ENCODE measurements at regions not wholly inside any gene's neighbourhood (a gene's known extent, or its start where the extent isn't known, plus 50 kb on each side); places are given as distances from the start of the nearest gene placed in this dataset.

- no peaks in the 10 kb centered on the region for H3K36me3 ChIP-seq
- H3K27ac ChIP-seq: no peak overlapping the region
- H3K27me3 ChIP-seq: no peaks in the 10 kb centered on the region
- H3K4me1 ChIP-seq (ENCODE audit: control insufficient read depth in 1 of 2, insufficient read depth in 1 of 2, low read depth in 1 of 2, low read length in 1 of 2): no peaks in the 10 kb centered on the region
- no peaks in the 10 kb centered on the region for H3K9me3 ChIP-seq
- TF ChIP-seq, protein P1, sequence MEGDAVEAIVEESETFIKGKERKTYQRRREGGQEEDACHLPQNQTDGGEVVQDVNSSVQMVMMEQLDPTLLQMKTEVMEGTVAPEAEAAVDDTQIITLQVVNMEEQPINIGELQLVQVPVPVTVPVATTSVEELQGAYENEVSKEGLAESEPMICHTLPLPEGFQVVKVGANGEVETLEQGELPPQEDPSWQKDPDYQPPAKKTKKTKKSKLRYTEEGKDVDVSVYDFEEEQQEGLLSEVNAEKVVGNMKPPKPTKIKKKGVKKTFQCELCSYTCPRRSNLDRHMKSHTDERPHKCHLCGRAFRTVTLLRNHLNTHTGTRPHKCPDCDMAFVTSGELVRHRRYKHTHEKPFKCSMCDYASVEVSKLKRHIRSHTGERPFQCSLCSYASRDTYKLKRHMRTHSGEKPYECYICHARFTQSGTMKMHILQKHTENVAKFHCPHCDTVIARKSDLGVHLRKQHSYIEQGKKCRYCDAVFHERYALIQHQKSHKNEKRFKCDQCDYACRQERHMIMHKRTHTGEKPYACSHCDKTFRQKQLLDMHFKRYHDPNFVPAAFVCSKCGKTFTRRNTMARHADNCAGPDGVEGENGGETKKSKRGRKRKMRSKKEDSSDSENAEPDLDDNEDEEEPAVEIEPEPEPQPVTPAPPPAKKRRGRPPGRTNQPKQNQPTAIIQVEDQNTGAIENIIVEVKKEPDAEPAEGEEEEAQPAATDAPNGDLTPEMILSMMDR (IDR thresholded peaks at IDR 0.05): no peak
- no peak overlapping the region for H3K4me3 ChIP-seq (ENCODE audit: low read depth in 1 of 2, low read length in 1 of 2)
Observed at GRCh38 chr3:64977308-64978100, 289.7 kb upstream of the ADAMTS9 start.

DNA sequence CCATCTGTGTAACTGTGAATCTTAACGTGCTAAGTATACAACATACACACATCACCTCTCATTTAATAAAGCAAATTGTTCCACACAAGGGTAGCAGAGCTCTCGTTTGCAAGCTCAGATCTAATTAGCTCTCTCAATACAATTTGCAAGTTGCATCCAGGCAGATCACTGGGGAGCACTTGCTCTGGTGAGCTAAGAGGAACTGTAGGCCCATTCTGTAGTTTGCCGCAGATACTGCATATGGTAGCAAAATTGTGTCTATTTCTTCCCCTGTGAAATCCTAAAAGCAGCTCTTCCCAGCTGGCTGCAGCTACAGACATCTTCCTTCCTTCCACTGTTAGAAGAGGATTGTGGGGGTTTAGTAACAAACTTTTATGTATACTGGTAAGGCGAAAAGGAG, 288.7 kb upstream of the ADAMTS9 start:
- H3K36me3 ChIP-seq: no peaks in the 10 kb centered on the region
- H3K4me1 ChIP-seq (ENCODE audit: control insufficient read depth in 1 of 2, insufficient read depth in 1 of 2, low read depth in 1 of 2, low read length in 1 of 2): no peaks in the 10 kb centered on the region
- no peak overlapping the region for H3K27ac ChIP-seq
- no peaks in the 10 kb centered on the region for H3K9me3 ChIP-seq
- no peaks in the 10 kb centered on the region for H3K27me3 ChIP-seq
- H3K4me3 ChIP-seq (ENCODE audit: low read depth in 1 of 2, low read length in 1 of 2): no peak overlapping the region
- TF ChIP-seq, protein P1 (IDR thresholded peaks at IDR 0.05): no peak

DNA sequence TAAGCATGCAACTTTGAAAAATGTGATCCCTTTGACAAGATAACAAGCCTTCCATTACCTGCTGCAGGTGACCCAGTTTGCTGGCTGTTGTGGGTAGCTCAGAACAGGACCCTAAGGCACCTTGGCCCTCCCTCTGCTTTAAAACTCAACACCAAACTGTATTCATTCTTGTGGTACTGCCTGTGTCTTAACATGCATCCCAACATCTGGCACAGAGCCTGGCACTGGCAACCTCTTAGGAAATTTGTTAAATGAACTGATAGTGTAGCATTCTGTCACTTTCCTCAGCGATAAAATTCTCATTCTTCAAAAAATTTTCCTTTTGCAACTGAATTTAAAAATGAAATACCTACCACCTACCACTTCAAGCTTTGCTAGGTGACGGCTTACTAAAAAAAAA, 287.3 kb upstream of the ADAMTS9 start:
- no peak overlapping the region for H3K4me3 ChIP-seq (ENCODE audit: low read depth in 1 of 2, low read length in 1 of 2)
- TF ChIP-seq, protein P1 (IDR thresholded peaks at IDR 0.05): no peak
- no peaks in the 10 kb centered on the region for H3K36me3 ChIP-seq
- H3K27me3 ChIP-seq: no peaks in the 10 kb centered on the region
- no peaks in the 10 kb centered on the region for H3K9me3 ChIP-seq
- H3K4me1 ChIP-seq (ENCODE audit: control insufficient read depth in 1 of 2, insufficient read depth in 1 of 2, low read depth in 1 of 2, low read length in 1 of 2): no peaks in the 10 kb centered on the region
- H3K27ac ChIP-seq: no peak overlapping the region

DNA sequence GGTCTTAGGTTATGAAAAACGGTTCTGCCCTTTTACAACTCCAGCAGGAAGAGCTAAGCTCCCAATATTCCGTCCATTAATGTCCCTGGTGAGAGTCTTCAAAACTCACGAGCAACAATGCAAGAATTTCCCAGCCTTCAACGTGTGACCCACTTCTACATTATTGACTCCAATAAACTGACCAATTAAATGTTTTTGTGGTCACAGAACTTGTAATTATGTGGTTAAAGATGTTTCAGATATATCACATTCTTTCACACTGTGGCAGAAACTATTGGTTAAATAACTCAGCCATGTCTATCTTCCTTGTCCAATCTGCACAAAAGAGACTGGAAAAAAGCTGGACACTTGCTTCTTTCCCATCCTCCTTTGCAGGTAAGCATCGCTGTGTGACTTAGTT, 286.6 kb upstream of the ADAMTS9 start:
- H3K27ac ChIP-seq: no peak overlapping the region
- no peaks in the 10 kb centered on the region for H3K9me3 ChIP-seq
- H3K4me3 ChIP-seq (ENCODE audit: low read depth in 1 of 2, low read length in 1 of 2): no peak overlapping the region
- no peaks in the 10 kb centered on the region for H3K27me3 ChIP-seq
- no peaks in the 10 kb centered on the region for H3K36me3 ChIP-seq
- TF ChIP-seq, protein P1 (IDR thresholded peaks at IDR 0.05): no peak
- no peaks in the 10 kb centered on the region for H3K4me1 ChIP-seq (ENCODE audit: control insufficient read depth in 1 of 2, insufficient read depth in 1 of 2, low read depth in 1 of 2, low read length in 1 of 2)

DNA sequence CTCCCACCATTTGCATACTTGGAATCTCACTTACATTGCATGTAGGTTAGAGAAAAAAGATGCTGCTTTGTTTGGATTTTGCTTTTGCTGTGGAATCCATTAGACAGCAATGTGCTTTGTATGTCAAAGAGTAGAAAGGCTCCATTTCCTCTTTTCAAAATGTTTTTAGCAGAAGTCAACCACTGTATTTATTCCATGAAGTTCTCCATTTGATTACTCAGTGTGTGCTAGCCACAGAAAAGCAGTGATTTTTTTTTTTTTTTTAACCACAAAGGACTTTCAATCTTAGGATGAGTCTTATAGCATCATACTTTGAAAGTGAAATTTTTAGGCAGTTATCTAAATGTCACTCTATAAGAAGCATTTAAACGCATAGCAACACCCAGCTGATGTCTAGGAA, 285.0 kb upstream of the ADAMTS9 start:
- TF ChIP-seq, protein P1 (IDR thresholded peaks at IDR 0.05): no peak
- no peak overlapping the region for H3K27ac ChIP-seq
- no peaks in the 10 kb centered on the region for H3K9me3 ChIP-seq
- no peak overlapping the region for H3K4me3 ChIP-seq (ENCODE audit: low read depth in 1 of 2, low read length in 1 of 2)
- H3K27me3 ChIP-seq: no peaks in the 10 kb centered on the region
- H3K36me3 ChIP-seq: no peaks in the 10 kb centered on the region
- no peaks in the 10 kb centered on the region for H3K4me1 ChIP-seq (ENCODE audit: control insufficient read depth in 1 of 2, insufficient read depth in 1 of 2, low read depth in 1 of 2, low read length in 1 of 2)

All from neutrophil (primary cell).